Ascending aorta (tissue), 2 donors: ENCODE measurements at regions not wholly inside any gene's neighbourhood (a gene's known extent, or its start where the extent isn't known, plus 50 kb on each side); places are given as distances from the start of the nearest gene placed in this dataset.

Source experiments
- DNase-seq, 2 donors: peaks; one replicate each; pipeline ENCODE4 v3.0.0-alpha.2; 2019; ENCODE audit warnings: low spot score in 2 of 2
- H3K27ac ChIP-seq, 2 donors: fragments of 200-600 bp; sonication (generic); one replicate each; pipeline ENCODE4 v1.5.1; 2016 to 2017; ENCODE audit warnings: mild to moderate bottlenecking in 1 of 2
- H3K27me3 ChIP-seq: fragments of 200-600 bp; sonication (generic); one replicate; pipeline ENCODE4 v1.5.1; 2017
- H3K36me3 ChIP-seq, 2 donors: fragments of 200-600 bp; sonication (generic); one replicate each; pipeline ENCODE4 v1.5.1; 2016
- H3K4me1 ChIP-seq, 2 donors: fragments of 200-600 bp; sonication (generic); one replicate each; pipeline ENCODE4 v1.5.1; 2016 to 2017; ENCODE audit warnings: mild to moderate bottlenecking in 1 of 2
- H3K4me3 ChIP-seq, 2 donors: fragments of 200-600 bp; sonication (generic); one replicate each; pipeline ENCODE4 v1.5.1; 2016 to 2017; ENCODE audit warnings: mild to moderate bottlenecking in 1 of 2
- H3K9me3 ChIP-seq, 2 donors: fragments of 200-600 bp; sonication (generic); one replicate each; pipeline ENCODE4 v1.5.1; 2016
- intact Hi-C: fragments of 100-400 bp; cut with DNase I; formaldehyde crosslinking; loops from one replicate; pipeline ENCODE4 v1.15.1; 2023
- TF ChIP-seq, protein P1 (sequence below), 3 experiments: fragments of 200-600 bp in 2 of 3; fragments of 450-650 bp in 1 of 3; sonication (generic) in 2 of 3; IDR thresholded peaks; one replicate each; pipeline ENCODE4 v1.5.1; 2016 to 2019; ENCODE audit warnings: antibody characterized with exemption in 3 of 3, mild to moderate bottlenecking in 1 of 3, moderate library complexity in 1 of 3

DNA sequence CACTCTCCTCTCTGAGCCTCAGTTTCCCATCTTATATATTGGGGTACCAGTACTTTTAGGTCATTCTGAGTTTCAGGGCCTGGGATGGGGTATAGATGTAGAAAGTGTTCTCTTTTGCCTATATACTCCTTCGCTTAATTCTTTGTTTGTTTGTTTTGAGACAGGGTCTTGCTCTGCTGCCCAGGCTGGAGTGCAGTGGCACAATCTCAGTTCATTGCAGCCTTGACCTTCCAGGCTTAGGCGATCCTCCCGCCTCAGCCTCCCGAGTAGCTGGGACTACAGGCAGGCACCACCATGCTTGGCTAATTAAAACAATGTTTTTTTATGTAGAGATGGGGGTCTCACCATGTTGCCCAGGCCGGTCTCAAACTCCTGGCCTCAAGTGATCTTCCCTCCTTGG, 152.1 kb downstream of the AACS start:
- Histone ChIP-seq H3K36me3 (no peaks in the 10 kb centered on the region), H3K4me1 (no peaks in the 10 kb centered on the region), H3K4me3 (no peak overlapping the region), H3K9me3 (no peaks in the 10 kb centered on the region), H3K27ac (no peak overlapping the region), H3K27me3 (no peaks in the 10 kb centered on the region)
- DNase-seq = no peak
- TF ChIP-seq, protein P1, sequence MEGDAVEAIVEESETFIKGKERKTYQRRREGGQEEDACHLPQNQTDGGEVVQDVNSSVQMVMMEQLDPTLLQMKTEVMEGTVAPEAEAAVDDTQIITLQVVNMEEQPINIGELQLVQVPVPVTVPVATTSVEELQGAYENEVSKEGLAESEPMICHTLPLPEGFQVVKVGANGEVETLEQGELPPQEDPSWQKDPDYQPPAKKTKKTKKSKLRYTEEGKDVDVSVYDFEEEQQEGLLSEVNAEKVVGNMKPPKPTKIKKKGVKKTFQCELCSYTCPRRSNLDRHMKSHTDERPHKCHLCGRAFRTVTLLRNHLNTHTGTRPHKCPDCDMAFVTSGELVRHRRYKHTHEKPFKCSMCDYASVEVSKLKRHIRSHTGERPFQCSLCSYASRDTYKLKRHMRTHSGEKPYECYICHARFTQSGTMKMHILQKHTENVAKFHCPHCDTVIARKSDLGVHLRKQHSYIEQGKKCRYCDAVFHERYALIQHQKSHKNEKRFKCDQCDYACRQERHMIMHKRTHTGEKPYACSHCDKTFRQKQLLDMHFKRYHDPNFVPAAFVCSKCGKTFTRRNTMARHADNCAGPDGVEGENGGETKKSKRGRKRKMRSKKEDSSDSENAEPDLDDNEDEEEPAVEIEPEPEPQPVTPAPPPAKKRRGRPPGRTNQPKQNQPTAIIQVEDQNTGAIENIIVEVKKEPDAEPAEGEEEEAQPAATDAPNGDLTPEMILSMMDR (IDR thresholded peaks at IDR 0.05) = no peak
- intact Hi-C loops = no loop called here

DNA sequence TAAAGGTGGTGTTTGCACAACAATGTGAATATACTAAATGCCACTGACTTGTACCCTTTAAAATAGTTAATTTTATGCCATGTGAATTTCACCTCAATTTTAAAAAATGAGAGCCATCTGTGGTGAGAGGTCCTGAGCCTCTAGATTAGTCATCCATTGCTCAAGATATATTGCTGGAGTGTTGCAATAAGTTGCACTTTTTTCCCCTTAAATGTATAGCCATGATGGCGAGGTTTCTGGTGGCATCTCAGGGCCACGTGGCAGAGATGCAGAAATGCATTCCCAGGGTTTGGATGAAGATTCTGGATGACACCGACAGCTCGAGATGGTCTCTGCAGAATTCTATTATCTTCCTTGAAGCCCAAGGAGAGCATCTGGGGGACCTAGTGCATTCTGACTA, 153.7 kb downstream of the AACS start:
- no peaks in the 10 kb centered on the region for H3K4me1 ChIP-seq
- intact Hi-C loops = no loop called here
- H3K27me3 ChIP-seq = no peaks in the 10 kb centered on the region
- TF ChIP-seq, protein P1 (IDR thresholded peaks at IDR 0.05) = no peak
- no peaks in the 10 kb centered on the region for H3K36me3 ChIP-seq
- DNase-seq = no peak
- H3K27ac ChIP-seq = no peak overlapping the region
- H3K4me3 ChIP-seq = no peak overlapping the region
- no peaks in the 10 kb centered on the region for H3K9me3 ChIP-seq

DNA sequence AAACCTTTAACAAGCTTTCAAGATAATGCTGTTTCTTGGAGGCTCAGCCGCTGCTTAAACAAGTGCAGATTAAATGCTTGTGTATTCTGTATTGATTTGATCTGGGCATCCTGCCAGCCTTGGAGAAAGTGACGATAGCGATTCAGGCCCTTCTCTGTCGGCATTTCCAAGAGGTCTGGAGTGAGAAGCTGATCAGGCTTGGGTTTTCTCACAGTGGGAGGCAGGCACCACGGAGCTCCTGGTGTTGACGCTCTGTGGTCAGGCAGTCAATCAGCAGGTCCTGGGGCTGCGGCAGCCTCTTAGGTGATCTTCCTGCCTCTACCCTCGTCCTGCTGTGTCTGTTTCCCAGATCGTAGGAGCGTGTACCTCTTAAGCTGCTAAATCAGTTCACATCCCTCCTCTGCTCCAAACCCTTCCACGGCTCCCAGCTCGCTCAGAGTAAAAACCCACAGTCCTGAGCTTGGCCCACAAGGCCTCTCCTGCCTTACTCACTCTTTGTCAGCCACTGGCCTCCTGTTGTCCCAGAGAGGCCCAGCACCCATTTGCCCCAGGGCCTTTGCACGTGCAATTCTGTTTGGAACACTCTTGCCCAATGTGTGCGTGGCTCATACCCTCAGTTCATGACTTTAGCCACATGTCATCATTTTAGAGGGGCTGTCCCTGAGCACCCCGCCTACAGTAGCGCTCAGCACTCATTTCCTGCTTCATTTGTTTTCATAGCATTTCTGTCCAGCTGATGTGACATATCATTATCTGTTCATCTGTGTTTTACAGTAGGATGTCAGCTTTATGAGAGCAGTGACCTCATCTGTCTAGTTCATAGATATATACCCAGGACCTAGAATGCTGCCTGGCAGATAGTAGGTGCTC, 155.4 kb downstream of the AACS start:
- intact Hi-C loops = no loop called here
- Histone ChIP-seq H3K9me3 (no peaks in the 10 kb centered on the region), H3K27ac (no peak overlapping the region), H3K36me3 (no peaks in the 10 kb centered on the region), H3K4me1 (no peaks in the 10 kb centered on the region), H3K4me3 (no peak overlapping the region), H3K27me3 (no peaks in the 10 kb centered on the region)
- TF ChIP-seq, protein P1 (IDR thresholded peaks at IDR 0.05) = no peak
- no peak for DNase-seq

DNA sequence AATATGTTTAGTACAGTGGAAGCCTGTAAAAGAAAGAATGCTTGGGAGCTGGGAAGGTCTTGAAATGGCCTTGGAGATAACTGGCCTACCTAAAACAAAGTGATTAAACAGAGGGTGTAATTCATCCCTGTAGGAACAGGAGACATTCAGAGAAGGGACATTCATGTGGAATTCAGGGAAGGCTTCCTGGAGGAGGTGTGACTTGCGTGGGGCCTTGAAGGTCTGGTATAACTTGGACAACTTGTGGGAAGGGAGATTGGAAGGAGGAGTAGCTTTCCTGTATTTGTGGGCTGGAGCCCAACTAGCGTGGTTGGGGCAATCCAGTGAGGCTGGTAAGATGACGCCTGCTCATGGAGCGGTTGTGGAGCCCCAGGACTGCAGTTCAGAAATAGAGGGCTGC, 156.4 kb downstream of the AACS start:
- no peak overlapping the region for H3K4me3 ChIP-seq
- H3K9me3 ChIP-seq = no peaks in the 10 kb centered on the region
- no peaks in the 10 kb centered on the region for H3K27me3 ChIP-seq
- no peaks in the 10 kb centered on the region for H3K4me1 ChIP-seq
- no peaks in the 10 kb centered on the region for H3K36me3 ChIP-seq
- TF ChIP-seq, protein P1 (IDR thresholded peaks at IDR 0.05) = no peak
- H3K27ac ChIP-seq = no peak overlapping the region
- intact Hi-C loops = no loop called here
- DNase-seq = no peak

DNA sequence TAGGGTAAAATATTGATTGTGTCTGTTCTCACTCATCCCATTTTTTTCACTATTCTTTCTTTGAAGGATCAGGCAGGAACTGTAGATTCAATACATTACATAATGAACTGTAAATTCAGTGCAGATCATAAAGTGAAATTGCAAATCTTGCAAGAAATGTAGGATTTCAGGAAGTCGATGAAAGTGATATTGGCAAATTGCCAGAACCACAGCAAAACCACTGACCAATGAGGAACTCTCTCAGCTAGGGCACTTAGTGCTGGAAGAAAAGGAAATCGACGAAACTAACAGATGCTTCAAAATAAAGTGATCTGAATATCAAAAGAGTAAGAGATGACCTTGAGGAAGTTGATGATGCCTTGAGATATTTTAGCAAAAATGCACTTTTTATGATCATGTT, 157.6 kb downstream of the AACS start:
- no peaks in the 10 kb centered on the region for H3K27me3 ChIP-seq
- H3K4me3 ChIP-seq = no peak overlapping the region
- TF ChIP-seq, protein P1 (IDR thresholded peaks at IDR 0.05) = no peak
- H3K4me1 ChIP-seq = no peaks in the 10 kb centered on the region
- no peak overlapping the region for H3K27ac ChIP-seq
- no peak for DNase-seq
- H3K36me3 ChIP-seq = no peaks in the 10 kb centered on the region
- intact Hi-C loops = no loop called here
- H3K9me3 ChIP-seq = no peaks in the 10 kb centered on the region
